Loucy (cell line): ENCODE measurements at regions not wholly inside any gene's neighbourhood (a gene's known extent, or its start where the extent isn't known, plus 50 kb on each side); places are given as distances from the start of the nearest gene placed in this dataset.
"Not testable (repeated sequence)": the region's sequence is repeated elsewhere in the genome, so short reads cannot be mapped to it uniquely, and the experiment has no call there.

ENCODE experiments used
- H2AFZ ChIP-seq: fragments of 200-600 bp; sonication (generic); 2 replicates; pipeline ENCODE4 v1.6.0; 2016; ENCODE audit warnings: antibody characterized with exemption, mild to moderate bottlenecking, low read length, moderate library complexity
- H3F3A ChIP-seq: fragments of 200-600 bp; 2 replicates; pipeline ENCODE4 v1.6.0; 2016; ENCODE audit warnings: antibody characterized with exemption, low read depth, mild to moderate bottlenecking
- H3K27me3 ChIP-seq: fragments of 200-600 bp; sonication (generic); 2 replicates; pipeline ENCODE4 v1.6.1; 2014; ENCODE audit warnings: low read length, mild to moderate bottlenecking; ENCODE audit not compliant: insufficient read depth, poor library complexity, severe bottlenecking
- H3K36me3 ChIP-seq: fragments of 200-600 bp; sonication (generic); 2 replicates; pipeline ENCODE4 v1.6.1; 2016; ENCODE audit warnings: low read length; ENCODE audit not compliant: insufficient read depth
- H3K4me1 ChIP-seq: fragments of 200-600 bp; sonication (generic); 2 replicates; pipeline ENCODE4 v1.5.1; 2014; ENCODE audit warnings: low read length, mild to moderate bottlenecking; ENCODE audit not compliant: insufficient read depth, poor library complexity, severe bottlenecking
- H3K4me2 ChIP-seq: fragments of 200-600 bp; sonication (generic); 2 replicates; pipeline ENCODE4 v1.6.0; 2014; ENCODE audit warnings: antibody characterized with exemption, low read length, low read depth, mild to moderate bottlenecking; ENCODE audit not compliant: poor library complexity, severe bottlenecking
- H3K4me3 ChIP-seq: fragments of 200-600 bp; sonication (generic); 2 replicates; pipeline ENCODE4 v1.5.1; 2014; ENCODE audit warnings: low read length, mild to moderate bottlenecking, mixed read lengths; ENCODE audit not compliant: poor library complexity, severe bottlenecking
- H3K79me2 ChIP-seq: fragments of 200-600 bp; sonication (generic); 2 replicates; pipeline ENCODE4 v1.6.1; 2014; ENCODE audit warnings: low read length; ENCODE audit not compliant: insufficient read depth
- H3K9ac ChIP-seq: fragments of 200-600 bp; sonication (generic); 2 replicates; pipeline ENCODE4 v1.6.0; 2014; ENCODE audit warnings: mild to moderate bottlenecking, low read depth, low read length, moderate library complexity; ENCODE audit not compliant: poor library complexity, severe bottlenecking
- H3K9me2 ChIP-seq: fragments of 200-600 bp; sonication (generic); replicated peaks from 2 replicates; pipeline ENCODE4 v1.6.1; 2016; ENCODE audit warnings: low read depth, low read length, mixed read lengths
- H3K9me3 ChIP-seq: fragments of 200-600 bp; sonication (generic); 2 replicates; pipeline ENCODE4 v1.6.1; 2014; ENCODE audit warnings: mild to moderate bottlenecking, antibody characterized with exemption, low read length, low read depth; ENCODE audit not compliant: insufficient read depth
- H4K20me1 ChIP-seq: fragments of 200-600 bp; sonication (generic); 2 replicates; pipeline ENCODE4 v1.6.0; 2014; ENCODE audit warnings: antibody characterized with exemption, low read length, mild to moderate bottlenecking; ENCODE audit not compliant: insufficient read depth, poor library complexity, severe bottlenecking
- CTCF ChIP-seq: fragments of 200-600 bp; sonication (generic); conservative IDR thresholded peaks from 2 replicates; pipeline ENCODE4 v1.5.1; 2014; ENCODE audit warnings: mild to moderate bottlenecking, antibody characterized with exemption, low read length
- EZH2phosphoT487 ChIP-seq: fragments of 200-600 bp; IDR thresholded peaks from 2 replicates; pipeline ENCODE4 v1.6.1; 2018; ENCODE audit warnings: antibody characterized with exemption, mild to moderate bottlenecking, moderate library complexity, borderline replicate concordance

DNA sequence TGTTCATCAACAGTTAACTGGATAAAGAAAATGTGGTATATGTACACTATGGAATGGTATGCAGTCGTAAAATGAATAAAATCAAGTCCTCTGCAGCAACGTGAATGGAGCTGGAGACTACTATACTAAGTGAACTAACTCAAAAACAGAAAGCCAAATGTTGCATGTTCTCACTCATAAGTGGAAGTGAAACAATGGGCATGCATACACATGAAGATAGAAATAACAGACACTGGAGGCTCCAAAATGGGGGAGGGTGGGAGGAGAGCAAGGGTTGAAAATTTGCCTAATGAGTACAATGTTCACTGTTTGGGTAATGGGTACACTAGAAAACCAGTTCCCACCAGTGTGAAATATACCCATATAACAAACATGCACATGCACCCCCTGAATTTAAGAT, 179.5 kb downstream of the ZWINT start:
- H3K9me2 ChIP-seq, result no peaks in the 10 kb centered on the region
- TF ChIP-seq CTCF (no peak), EZH2phosphoT487 (no peak)
- no peak overlapping the region for H3K4me2 ChIP-seq
- no peaks in the 10 kb centered on the region for H3F3A ChIP-seq
- H3K79me2 ChIP-seq, result no peaks in the 10 kb centered on the region
- no peak overlapping the region for H3K4me3 ChIP-seq
- H3K27me3 ChIP-seq, result no peaks in the 10 kb centered on the region
- no peaks in the 10 kb centered on the region for H4K20me1 ChIP-seq
- no peak overlapping the region for H3K9ac ChIP-seq
- H2AFZ ChIP-seq, result no peak overlapping the region
- H3K9me3 ChIP-seq, result no peaks in the 10 kb centered on the region
- no peaks in the 10 kb centered on the region for H3K36me3 ChIP-seq
- no peaks in the 10 kb centered on the region for H3K4me1 ChIP-seq

DNA sequence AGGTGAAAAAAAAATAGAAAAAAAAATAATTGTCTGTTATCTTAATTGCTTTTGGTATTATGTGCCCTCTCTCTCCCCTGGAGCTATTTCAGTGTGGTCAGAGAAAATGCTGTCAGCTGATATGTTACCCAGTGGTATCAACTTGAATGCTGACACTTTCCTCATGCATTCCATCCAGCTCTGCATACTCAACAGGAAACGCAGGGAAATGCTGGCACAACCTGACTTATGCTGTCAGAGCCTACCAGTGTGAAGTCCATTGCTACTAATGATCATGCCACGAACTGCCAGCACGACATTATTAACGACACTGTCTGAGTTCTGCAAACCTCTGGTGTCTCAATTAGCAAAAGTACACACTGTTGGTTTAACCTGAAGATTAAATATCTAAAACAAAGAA, 182.8 kb downstream of the ZWINT start:
- Histone ChIP-seq H2AFZ (no peak overlapping the region), H3K27me3 (no peaks in the 10 kb centered on the region), H3K4me3 (no peak overlapping the region), H3K36me3 (no peaks in the 10 kb centered on the region), H3K4me2 (no peak overlapping the region), H3K9me2 (no peaks in the 10 kb centered on the region), H4K20me1 (no peaks in the 10 kb centered on the region), H3F3A (no peaks in the 10 kb centered on the region), H3K9me3 (no peaks in the 10 kb centered on the region), H3K79me2 (no peaks in the 10 kb centered on the region), H3K4me1 (no peaks in the 10 kb centered on the region), H3K9ac (no peak overlapping the region)
- TF ChIP-seq CTCF (no peak), EZH2phosphoT487 (no peak)

GRCh38 chr10:56155091-56155513, 206.0 kb downstream of the ZWINT start:
- not testable (repeated sequence) for H3K9ac ChIP-seq, H3K9me3 ChIP-seq, H2AFZ ChIP-seq, H3K4me3 ChIP-seq, H3K9me2 ChIP-seq, H3K4me2 ChIP-seq, H3K27me3 ChIP-seq, H4K20me1 ChIP-seq, H3K79me2 ChIP-seq, H3F3A ChIP-seq, H3K4me1 ChIP-seq, H3K36me3 ChIP-seq

GRCh38 chr10:56146806-56147205, 214.3 kb downstream of the ZWINT start:
- no peaks in the 10 kb centered on the region for H3K36me3 ChIP-seq
- H3K4me1 ChIP-seq, result no peaks in the 10 kb centered on the region
- H3K27me3 ChIP-seq, result no peaks in the 10 kb centered on the region
- H3K9me3 ChIP-seq, result no peaks in the 10 kb centered on the region
- no peaks in the 10 kb centered on the region for H3K9me2 ChIP-seq
- no peaks in the 10 kb centered on the region for H3F3A ChIP-seq
- no peaks in the 10 kb centered on the region for H3K79me2 ChIP-seq
- H3K4me3 ChIP-seq, result no peak overlapping the region
- no peaks in the 10 kb centered on the region for H4K20me1 ChIP-seq
- H3K9ac ChIP-seq, result no peak overlapping the region
- H3K4me2 ChIP-seq, result no peak overlapping the region
- H2AFZ ChIP-seq, result no peak overlapping the region
- no peak for TF ChIP-seq EZH2phosphoT487
- TF ChIP-seq CTCF, result no peak
